DOHH2 (cell line): ENCODE measurements at regions not wholly inside any gene's neighbourhood (a gene's known extent, or its start where the extent isn't known, plus 50 kb on each side); places are given as distances from the start of the nearest gene placed in this dataset.

Experiments used
- H3F3A ChIP-seq: fragments of 200-600 bp; sonication (generic), shearing (Covaris generic); 2 replicates; pipeline ENCODE4 v1.6.0; 2016; ENCODE audit warnings: antibody characterized with exemption, mild to moderate bottlenecking; ENCODE audit not compliant: control insufficient read depth, insufficient read depth
- H3K27ac ChIP-seq: fragments of 200-600 bp; sonication (generic); 2 replicates; pipeline ENCODE4 v1.5.1; 2014; ENCODE audit warnings: low read depth, mild to moderate bottlenecking, low read length, moderate library complexity
- H3K27me3 ChIP-seq: fragments of 200-600 bp; sonication (generic); 2 replicates; pipeline ENCODE4 v1.6.1; 2014; ENCODE audit warnings: mild to moderate bottlenecking, low read length, mixed read lengths; ENCODE audit not compliant: control insufficient read depth
- H3K36me3 ChIP-seq: fragments of 200-600 bp; sonication (generic); 2 replicates; pipeline ENCODE4 v1.6.1; 2014; ENCODE audit warnings: mild to moderate bottlenecking, low read length, moderate library complexity, mixed read lengths; ENCODE audit not compliant: control insufficient read depth
- H3K4me1 ChIP-seq: fragments of 200-600 bp; sonication (generic); 2 replicates; pipeline ENCODE4 v1.6.1; 2014; ENCODE audit warnings: mild to moderate bottlenecking, low read length, mixed read lengths; ENCODE audit not compliant: control insufficient read depth
- H3K4me2 ChIP-seq: fragments of 200-600 bp; sonication (generic); 2 replicates; pipeline ENCODE4 v1.6.0; 2014; ENCODE audit warnings: mild to moderate bottlenecking, low read length, moderate library complexity
- H3K4me3 ChIP-seq: fragments of 200-600 bp; sonication (generic); 2 replicates; pipeline ENCODE4 v1.5.1; 2014; ENCODE audit warnings: mild to moderate bottlenecking, low read length, mixed read lengths
- H3K79me2 ChIP-seq: fragments of 200-600 bp; sonication (generic); 2 replicates; pipeline ENCODE4 v1.6.1; 2014; ENCODE audit warnings: mild to moderate bottlenecking, low read length, mixed read lengths; ENCODE audit not compliant: control insufficient read depth
- H3K9me2 ChIP-seq: fragments of 200-600 bp; sonication (generic); replicated peaks from 2 replicates; pipeline ENCODE4 v1.6.1; 2014; ENCODE audit warnings: mild to moderate bottlenecking, low read length, mixed read lengths; ENCODE audit not compliant: control insufficient read depth
- H3K9me3 ChIP-seq: fragments of 200-600 bp; sonication (generic); 2 replicates; pipeline ENCODE4 v1.6.1; 2014; ENCODE audit warnings: antibody characterized with exemption, low read length, mixed read lengths; ENCODE audit not compliant: control insufficient read depth, insufficient read depth
- H4K20me1 ChIP-seq: fragments of 200-600 bp; sonication (generic); 2 replicates; pipeline ENCODE4 v1.6.0; 2014; ENCODE audit warnings: low read depth, mild to moderate bottlenecking, antibody characterized with exemption, low read length, moderate library complexity; ENCODE audit not compliant: control insufficient read depth, insufficient read depth
- CTCF ChIP-seq: fragments of 200-600 bp; sonication (generic); IDR thresholded peaks from one replicate; pipeline ENCODE4 v1.5.1; 2014; ENCODE audit warnings: antibody characterized with exemption, mild to moderate bottlenecking, low read depth, low read length; ENCODE audit not compliant: poor library complexity, severe bottlenecking
- EZH2phosphoT487 ChIP-seq: fragments of 200-600 bp; sonication (generic); IDR thresholded peaks from 2 replicates; pipeline ENCODE4 v1.6.1; 2017; ENCODE audit warnings: borderline replicate concordance, mild to moderate bottlenecking, antibody characterized with exemption, low read length, moderate library complexity, mixed read lengths

- TF ChIP-seq EZH2phosphoT487 (no peak), CTCF (no peak)
- Histone ChIP-seq H3K4me1 (no peaks in the 10 kb centered on the region), H3K27me3 (no peaks in the 10 kb centered on the region), H3F3A (no peaks in the 10 kb centered on the region), H3K36me3 (no peaks in the 10 kb centered on the region), H3K9me2 (no peaks in the 10 kb centered on the region), H3K4me2 (no peak overlapping the region), H3K9me3 (no peaks in the 10 kb centered on the region), H3K27ac (no peak overlapping the region), H3K4me3 (no peak overlapping the region), H4K20me1 (no peaks in the 10 kb centered on the region), H3K79me2 (no peaks in the 10 kb centered on the region)
Observed at GRCh38 chr5:74306845-74307244, 333.7 kb downstream of the ENC1 start.

- Histone ChIP-seq H3K36me3 (no peaks in the 10 kb centered on the region), H3K4me1 (no peaks in the 10 kb centered on the region), H3K9me3 (no peaks in the 10 kb centered on the region), H3K79me2 (no peaks in the 10 kb centered on the region), H3K4me2 (no peak overlapping the region), H3K27ac (no peak overlapping the region), H3K27me3 (no peaks in the 10 kb centered on the region), H4K20me1 (no peaks in the 10 kb centered on the region), H3F3A (no peaks in the 10 kb centered on the region), H3K4me3 (no peak overlapping the region), H3K9me2 (no peaks in the 10 kb centered on the region)
- TF ChIP-seq EZH2phosphoT487 (no peak), CTCF (no peak)
Observed at GRCh38 chr5:74304536-74304935, 336.0 kb downstream of the ENC1 start.

DNA sequence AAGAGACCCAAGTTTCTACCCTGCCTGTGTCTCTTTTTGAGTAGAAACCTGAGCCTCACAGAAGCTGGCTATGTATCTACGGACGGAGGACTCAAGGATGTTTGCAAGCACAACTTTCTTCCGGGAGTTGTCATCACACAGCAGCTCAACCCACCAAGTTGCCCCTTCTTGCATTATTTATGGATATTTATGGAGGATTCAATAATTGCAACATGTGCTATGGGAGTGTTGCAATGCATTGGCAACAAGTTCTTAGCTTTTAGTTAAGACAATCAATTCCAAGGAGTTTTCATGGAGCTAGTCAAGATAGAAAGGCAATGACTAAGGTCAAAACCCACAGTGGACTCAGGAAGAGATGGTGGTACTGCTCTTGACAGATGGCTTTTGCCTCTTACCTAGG lies 336.9 kb downstream of the ENC1 start:
- no peaks in the 10 kb centered on the region for H3K27me3 ChIP-seq
- TF ChIP-seq CTCF = no peak
- TF ChIP-seq EZH2phosphoT487 = no peak
- H3K4me3 ChIP-seq = no peak overlapping the region

DNA sequence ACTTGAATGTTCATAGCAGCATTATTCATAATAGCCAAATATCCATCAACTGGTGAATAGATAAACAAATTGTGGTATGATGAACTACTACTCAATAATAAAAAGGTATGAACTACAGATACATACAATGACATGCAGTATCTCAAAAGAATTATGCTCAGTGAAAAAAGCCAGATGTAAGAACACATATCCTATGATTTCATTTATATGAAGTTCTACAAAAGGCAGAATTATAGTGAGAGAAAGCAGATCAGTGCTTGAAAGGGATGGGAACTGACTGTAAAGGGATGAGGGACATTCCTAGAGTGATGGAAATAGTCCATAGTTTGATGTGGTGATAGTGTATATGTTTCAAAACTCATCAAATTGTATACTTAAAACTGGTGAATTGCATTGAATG lies 339.0 kb downstream of the ENC1 start:
- Histone ChIP-seq H3K9me2 (no peaks in the 10 kb centered on the region), H3K27me3 (no peaks in the 10 kb centered on the region), H3K4me1 (no peaks in the 10 kb centered on the region), H3K4me2 (no peak overlapping the region), H3K27ac (no peak overlapping the region), H3F3A (no peaks in the 10 kb centered on the region), H3K36me3 (no peaks in the 10 kb centered on the region), H3K79me2 (no peaks in the 10 kb centered on the region), H4K20me1 (no peaks in the 10 kb centered on the region), H3K4me3 (no peak overlapping the region), H3K9me3 (no peaks in the 10 kb centered on the region)
- TF ChIP-seq CTCF (no peak), EZH2phosphoT487 (no peak)

More for the DNA sequence above, 336.9 kb downstream of the ENC1 start:
- Histone ChIP-seq H3K4me2 (no peak overlapping the region), H3K79me2 (no peaks in the 10 kb centered on the region), H3K9me2 (no peaks in the 10 kb centered on the region), H3K9me3 (no peaks in the 10 kb centered on the region), H4K20me1 (no peaks in the 10 kb centered on the region), H3F3A (no peaks in the 10 kb centered on the region), H3K27ac (no peak overlapping the region), H3K36me3 (no peaks in the 10 kb centered on the region), H3K4me1 (no peaks in the 10 kb centered on the region)
